GM10248 (cell line): ENCODE measurements at regions not wholly inside any gene's neighbourhood (a gene's known extent, or its start where the extent isn't known, plus 50 kb on each side); places are given as distances from the start of the nearest gene placed in this dataset.

Source experiments
- CTCF ChIA-PET: fragments of 300-600 bp; sonication (Branson Sonifier 250); formaldehyde crosslinking; extraction: SDS; loops from one replicate; lab custom pipeline; 2021; ENCODE audit warnings: antibody characterized with exemption; lab: Yijun Ruan, JAX
- POLR2A ChIA-PET: fragments of 350-650 bp; sonication (Branson Sonifier 250); formaldehyde crosslinking; extraction: SDS; loops from one replicate; lab custom pipeline; 2020; ENCODE audit warnings: antibody characterized with exemption; lab: Yijun Ruan, JAX
- DNase-seq: peaks from one replicate; pipeline ENCODE4 v3.0.0; 2012; ENCODE audit errors: extremely low spot score
- CTCF ChIP-seq: IDR thresholded peaks from 2 replicates; pipeline ENCODE4 v1.5.1; 2012; ENCODE audit warnings: mild to moderate bottlenecking, low read depth; ENCODE audit errors: extremely low read depth, missing control alignments, control extremely low read depth

- no peak for TF ChIP-seq CTCF
- POLR2A ChIA-PET: no interaction called here
- no peak for DNase-seq
- CTCF ChIA-PET: interaction anchor here (2.0 kb wide), 1 partner anchor 16 kb away, joined by 6 read pairs; no protein-coding TSS in a partner anchor
Observed at GRCh38 chr1:101683136-101683535, 313.6 kb downstream of the OLFM3 start.

GRCh38 chr1:101683561-101683960, 313.2 kb downstream of the OLFM3 start:
- ChIA-PET POLR2A (no interaction called here), CTCF (interaction anchor here (2.0 kb wide), 1 partner anchor 15 kb away, joined by 6 read pairs; no protein-coding TSS in a partner anchor)
- no peak for DNase-seq
- TF ChIP-seq CTCF: no peak

- CTCF ChIA-PET: no interaction called here
- no peak for DNase-seq
- no peak for TF ChIP-seq CTCF
- POLR2A ChIA-PET: no interaction called here
Observed at GRCh38 chr1:101697072-101697471, 299.7 kb downstream of the OLFM3 start.

- ChIA-PET CTCF (interaction anchor here (1.9 kb wide), 1 partner anchor 14 kb away, joined by 6 read pairs; no protein-coding TSS in a partner anchor), POLR2A (no interaction called here)
- DNase-seq: no peak
- TF ChIP-seq CTCF: no peak
Observed at GRCh38 chr1:101698681-101699080, 298.0 kb downstream of the OLFM3 start.

- TF ChIP-seq CTCF: no peak
- DNase-seq: no peak
- ChIA-PET POLR2A (no interaction called here), CTCF (no interaction called here)
Observed at GRCh38 chr1:101704895-101705294, 291.8 kb downstream of the OLFM3 start.

- ChIA-PET POLR2A (no interaction called here), CTCF (no interaction called here)
- DNase-seq: no peak
- TF ChIP-seq CTCF: no peak
Observed at GRCh38 chr1:101706366-101706765, 290.4 kb downstream of the OLFM3 start.

GRCh38 chr1:101709721-101710120, 287.0 kb downstream of the OLFM3 start:
- TF ChIP-seq CTCF: no peak
- POLR2A ChIA-PET: no interaction called here
- CTCF ChIA-PET: no interaction called here
- no peak for DNase-seq
